Nephron progenitor cell (in vitro differentiated cells): ENCODE measurements at regions not wholly inside any gene's neighbourhood (a gene's known extent, or its start where the extent isn't known, plus 50 kb on each side); places are given as distances from the start of the nearest gene placed in this dataset.
A peak's percentile ranks its signal among the peaks of the same experiment; 100 is the strongest.

Experiments used
- DNase-seq: peaks from one replicate; pipeline ENCODE4 v3.0.0; 2021
- H3K27ac Mint-ChIP-seq: 2 replicates; pipeline ENCODE4 v1.8.0; 2021; ENCODE audit warnings: mild to moderate bottlenecking, moderate library complexity, mixed read lengths
- H3K27me3 Mint-ChIP-seq: 2 replicates; pipeline ENCODE4 v1.8.0; 2021; ENCODE audit warnings: mild to moderate bottlenecking, low read depth, mixed read lengths; ENCODE audit not compliant: poor library complexity
- H3K36me3 Mint-ChIP-seq: 2 replicates; pipeline ENCODE4 v1.8.0; 2021; ENCODE audit warnings: low read depth, mixed read lengths
- H3K4me1 Mint-ChIP-seq: 2 replicates; pipeline ENCODE4 v1.8.0; 2021; ENCODE audit warnings: mixed read lengths
- H3K4me3 Mint-ChIP-seq: 2 replicates; pipeline ENCODE4 v1.8.0; 2021; ENCODE audit warnings: mild to moderate bottlenecking, moderate library complexity, mixed read lengths
- H3K9me3 Mint-ChIP-seq: 2 replicates; pipeline ENCODE4 v1.8.0; 2021; ENCODE audit warnings: mild to moderate bottlenecking, moderate library complexity, mixed read lengths
- TF ChIP-seq, protein P1 (sequence below): fragments of 200-600 bp; sonication (generic); IDR thresholded peaks from 2 replicates; pipeline ENCODE4 v1.5.0; 2021; ENCODE audit warnings: antibody characterized with exemption

DNA sequence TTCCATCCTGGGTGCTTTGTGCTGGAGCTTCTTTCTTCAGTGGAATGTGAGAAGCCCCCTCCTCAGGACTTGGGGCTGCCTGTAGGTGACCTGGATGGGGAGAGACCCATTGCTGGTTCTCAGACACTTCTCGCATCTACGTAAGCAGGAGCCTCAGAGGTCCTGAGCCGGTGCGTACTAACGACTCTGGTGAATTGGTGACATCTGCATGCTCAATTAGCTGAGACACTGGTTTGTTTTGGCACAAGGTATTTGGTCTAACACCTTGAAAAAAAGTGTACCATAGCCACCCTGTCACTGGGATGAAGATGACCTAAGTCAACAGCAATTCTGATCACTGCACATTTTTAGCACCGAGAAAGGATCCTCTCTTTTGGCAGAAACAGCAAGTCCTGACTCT, 57.7 kb downstream of the LRRC30 start:
- Mint-ChIP-seq H3K4me3 (no peak overlapping the region), H3K27me3 (no peaks in the 10 kb centered on the region), H3K4me1 (peaks cover 12% of the 10 kb centered on the region), H3K9me3 (peaks cover 20% of the 10 kb centered on the region), H3K36me3 (no peaks in the 10 kb centered on the region), H3K27ac (no peak overlapping the region)
- no peak for DNase-seq
- TF ChIP-seq, protein P1, sequence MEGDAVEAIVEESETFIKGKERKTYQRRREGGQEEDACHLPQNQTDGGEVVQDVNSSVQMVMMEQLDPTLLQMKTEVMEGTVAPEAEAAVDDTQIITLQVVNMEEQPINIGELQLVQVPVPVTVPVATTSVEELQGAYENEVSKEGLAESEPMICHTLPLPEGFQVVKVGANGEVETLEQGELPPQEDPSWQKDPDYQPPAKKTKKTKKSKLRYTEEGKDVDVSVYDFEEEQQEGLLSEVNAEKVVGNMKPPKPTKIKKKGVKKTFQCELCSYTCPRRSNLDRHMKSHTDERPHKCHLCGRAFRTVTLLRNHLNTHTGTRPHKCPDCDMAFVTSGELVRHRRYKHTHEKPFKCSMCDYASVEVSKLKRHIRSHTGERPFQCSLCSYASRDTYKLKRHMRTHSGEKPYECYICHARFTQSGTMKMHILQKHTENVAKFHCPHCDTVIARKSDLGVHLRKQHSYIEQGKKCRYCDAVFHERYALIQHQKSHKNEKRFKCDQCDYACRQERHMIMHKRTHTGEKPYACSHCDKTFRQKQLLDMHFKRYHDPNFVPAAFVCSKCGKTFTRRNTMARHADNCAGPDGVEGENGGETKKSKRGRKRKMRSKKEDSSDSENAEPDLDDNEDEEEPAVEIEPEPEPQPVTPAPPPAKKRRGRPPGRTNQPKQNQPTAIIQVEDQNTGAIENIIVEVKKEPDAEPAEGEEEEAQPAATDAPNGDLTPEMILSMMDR: no peak

DNA sequence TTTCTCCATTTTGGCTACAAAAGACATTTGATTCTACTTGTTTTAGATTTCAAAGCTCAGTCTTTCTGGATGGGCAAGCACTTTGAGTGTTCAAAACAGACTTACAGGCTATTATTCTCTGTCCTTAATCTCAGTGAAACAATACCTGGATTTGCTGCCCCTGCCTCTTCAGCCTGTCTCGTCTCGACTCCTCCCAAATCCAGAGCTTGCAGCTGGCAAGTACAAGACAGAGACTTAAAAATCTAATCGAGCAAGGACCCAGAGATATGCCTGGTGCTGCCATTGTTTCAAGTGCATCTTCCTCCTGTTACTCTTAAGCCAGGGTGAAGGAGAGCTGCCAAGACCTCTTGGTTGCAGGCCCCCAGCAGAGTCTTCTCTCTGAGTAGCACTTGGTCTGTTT, 59.2 kb downstream of the LRRC30 start:
- no peak for DNase-seq
- H3K4me3 Mint-ChIP-seq: no peak overlapping the region
- H3K4me1 Mint-ChIP-seq: peaks cover 12% of the 10 kb centered on the region
- peaks cover 30% of the 10 kb centered on the region for H3K9me3 Mint-ChIP-seq
- no peak overlapping the region for H3K27ac Mint-ChIP-seq
- no peaks in the 10 kb centered on the region for H3K27me3 Mint-ChIP-seq
- TF ChIP-seq, protein P1: no peak
- peaks cover 4% of the 10 kb centered on the region for H3K36me3 Mint-ChIP-seq

DNA sequence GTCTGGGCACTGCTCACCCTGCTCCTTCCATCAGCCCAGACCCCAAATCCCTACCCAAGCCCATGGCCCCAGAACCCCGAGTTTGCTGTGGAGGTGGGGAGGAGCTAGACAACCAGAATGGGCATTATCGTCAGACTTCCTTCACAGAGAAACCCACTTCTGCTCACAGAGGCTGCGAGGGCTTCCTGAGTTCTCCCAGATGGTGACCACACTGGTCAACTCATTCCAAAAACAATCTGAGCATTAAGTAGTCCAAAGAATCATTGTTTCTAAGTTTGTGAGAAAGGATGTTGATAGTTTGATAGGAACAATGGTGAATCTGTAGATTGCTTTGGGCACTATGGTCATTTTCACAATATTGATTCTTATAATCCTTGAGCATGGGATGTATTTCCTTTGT, 60.2 kb downstream of the LRRC30 start:
- no peak for DNase-seq
- Mint-ChIP-seq H3K4me3 (no peak overlapping the region), H3K27me3 (no peaks in the 10 kb centered on the region), H3K4me1 (peaks cover 12% of the 10 kb centered on the region), H3K27ac (no peak overlapping the region), H3K36me3 (peaks cover 4% of the 10 kb centered on the region), H3K9me3 (peaks cover 40% of the 10 kb centered on the region)
- TF ChIP-seq, protein P1: no peak

DNA sequence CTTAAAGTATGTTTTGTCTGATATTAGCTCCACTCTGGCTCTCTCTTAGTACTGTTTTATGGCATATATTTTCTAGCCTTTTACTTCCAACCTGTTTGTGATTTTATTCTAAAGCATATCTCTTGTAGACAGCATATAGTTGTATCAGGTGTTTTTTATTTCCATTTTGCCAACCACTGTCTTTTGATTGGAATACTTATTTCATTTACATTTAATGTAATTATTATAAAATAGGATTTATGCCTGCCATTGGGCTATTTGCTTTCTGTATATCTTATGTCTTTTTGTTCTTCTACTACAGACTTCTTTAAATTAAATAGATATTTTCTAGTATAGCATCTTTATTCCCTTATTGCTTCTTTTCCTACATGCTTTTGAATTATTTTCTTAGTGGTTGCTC, 67.3 kb downstream of the LRRC30 start:
- TF ChIP-seq, protein P1: no peak
- Mint-ChIP-seq H3K9me3 (peaks cover 69% of the 10 kb centered on the region), H3K27me3 (no peaks in the 10 kb centered on the region), H3K4me1 (peaks cover 3% of the 10 kb centered on the region), H3K27ac (no peak overlapping the region), H3K4me3 (no peak overlapping the region), H3K36me3 (peaks cover 14% of the 10 kb centered on the region)
- DNase-seq: no peak

DNA sequence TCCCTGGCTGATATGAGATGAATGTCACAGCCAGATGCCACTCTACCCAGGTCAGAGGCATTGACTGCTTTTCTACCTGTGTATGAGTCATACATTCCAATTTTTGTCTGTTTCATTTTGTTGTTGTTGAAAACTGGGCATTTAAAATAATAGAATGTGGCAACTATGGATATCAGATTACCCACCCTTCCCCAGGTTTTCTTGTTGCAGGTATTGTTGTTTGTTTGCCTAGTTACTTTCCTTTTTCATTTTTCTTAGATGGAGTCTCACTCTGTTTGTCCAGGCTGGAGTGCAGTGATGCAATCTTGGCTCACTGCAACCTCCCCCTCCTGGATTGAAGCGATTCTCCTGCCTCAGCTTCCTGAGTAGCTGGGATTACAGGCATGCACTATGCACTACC, 70.2 kb downstream of the LRRC30 start:
- Mint-ChIP-seq H3K27ac (no peak overlapping the region), H3K36me3 (peaks cover 11% of the 10 kb centered on the region), H3K4me3 (no peak overlapping the region), H3K4me1 (peaks cover 9% of the 10 kb centered on the region), H3K27me3 (peaks cover 3% of the 10 kb centered on the region), H3K9me3 (peaks cover 50% of the 10 kb centered on the region)
- DNase-seq: no peak
- TF ChIP-seq, protein P1: no peak

DNA sequence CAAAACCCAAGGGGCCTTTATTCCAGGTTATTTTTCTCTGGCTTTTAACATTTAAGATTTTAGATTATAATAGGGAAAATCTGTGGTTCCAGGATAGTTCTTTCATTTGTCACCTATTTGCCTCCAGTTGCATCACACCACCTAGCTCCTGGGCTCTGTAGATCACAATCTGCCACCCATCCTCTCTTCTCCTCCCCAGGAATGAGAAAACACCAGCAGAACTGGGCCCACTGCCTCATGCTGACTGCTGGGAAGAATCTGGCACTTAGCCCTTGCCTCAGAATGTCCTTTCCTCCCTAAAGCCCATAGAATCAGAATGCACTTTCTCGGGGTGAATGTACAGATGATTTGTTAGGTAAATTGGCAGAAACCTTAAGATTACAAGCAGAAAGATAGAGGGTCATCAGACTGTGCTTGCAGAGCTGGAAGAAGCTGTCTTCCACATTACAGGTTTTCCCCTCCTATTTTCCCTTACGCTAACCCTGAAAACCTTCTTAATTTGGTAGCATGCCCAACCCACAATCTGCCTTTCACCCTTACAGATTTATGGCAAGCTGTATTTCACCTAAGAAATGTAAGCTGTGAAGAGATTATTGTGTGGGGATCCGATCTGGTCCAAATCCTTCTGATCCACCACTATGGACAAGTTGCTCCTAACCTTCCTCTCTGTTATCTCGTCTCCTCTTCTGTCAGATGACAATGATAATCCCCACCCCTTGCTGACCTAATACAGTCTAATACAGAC, 72.6 kb downstream of the LRRC30 start:
- TF ChIP-seq, protein P1: no peak
- DNase-seq: no peak
- Mint-ChIP-seq H3K4me3 (no peak overlapping the region), H3K27me3 (peaks cover 3% of the 10 kb centered on the region), H3K9me3 (peaks cover 34% of the 10 kb centered on the region), H3K36me3 (peaks cover 11% of the 10 kb centered on the region), H3K27ac (peak overlapping the region; percentile 1), H3K4me1 (peaks cover 9% of the 10 kb centered on the region)
